ENCODE measurements at regions not wholly inside any gene's neighbourhood (a gene's known extent, or its start where the extent isn't known, plus 50 kb on each side); places are given as distances from the start of the nearest gene placed in this dataset.
"Not testable (repeated sequence)": the region's sequence is repeated elsewhere in the genome, so short reads cannot be mapped to it uniquely, and the experiment has no call there.

DNA sequence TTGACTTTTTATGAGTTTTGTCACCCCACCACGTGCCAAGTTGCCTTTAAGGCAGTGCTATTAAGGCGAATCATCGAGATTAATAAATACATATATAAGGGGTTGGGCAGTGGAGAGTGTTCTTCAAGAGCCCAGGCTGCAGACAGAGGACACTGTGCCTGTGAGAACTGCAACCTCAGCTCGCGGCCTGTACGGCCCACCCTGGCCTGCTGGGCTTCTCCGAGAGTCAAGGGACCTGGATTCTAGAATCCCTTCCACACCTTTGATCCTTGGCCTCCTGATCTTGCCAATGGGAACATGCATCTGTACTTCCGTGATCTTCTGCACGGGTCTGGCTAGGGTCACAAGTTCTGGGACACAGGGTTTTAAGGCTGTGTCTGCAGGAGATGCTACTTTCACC, 54.5 kb downstream of the IRX5 start:
- H3K9ac ChIP-seq (ENCODE audit: low read depth in 1 of 2, low read length in 2 of 2): no peak overlapping the region
- no peak overlapping the region for H3K27ac ChIP-seq (ENCODE audit: low read depth in 2 of 2, low read length in 2 of 2)
- H3K27me3 ChIP-seq (ENCODE audit: control insufficient read depth in 2 of 2, insufficient read depth in 2 of 2, low read length in 2 of 2): peaks cover 0 to 4% of the 10 kb centered on the region in 2 donors
- H3K4me1 ChIP-seq (ENCODE audit: control insufficient read depth in 2 of 2, insufficient read depth in 2 of 2, low read length in 2 of 2): no peaks in the 10 kb centered on the region
- no peaks in the 10 kb centered on the region for H3K36me3 ChIP-seq (ENCODE audit: control insufficient read depth in 2 of 2, insufficient read depth in 2 of 2, low read length in 2 of 2)
- no peaks in the 10 kb centered on the region for H3K9me3 ChIP-seq (ENCODE audit: control insufficient read depth in 2 of 2, low read length in 2 of 2)
- no peak overlapping the region for H3K4me3 ChIP-seq (ENCODE audit: low read length in 2 of 2)

DNA sequence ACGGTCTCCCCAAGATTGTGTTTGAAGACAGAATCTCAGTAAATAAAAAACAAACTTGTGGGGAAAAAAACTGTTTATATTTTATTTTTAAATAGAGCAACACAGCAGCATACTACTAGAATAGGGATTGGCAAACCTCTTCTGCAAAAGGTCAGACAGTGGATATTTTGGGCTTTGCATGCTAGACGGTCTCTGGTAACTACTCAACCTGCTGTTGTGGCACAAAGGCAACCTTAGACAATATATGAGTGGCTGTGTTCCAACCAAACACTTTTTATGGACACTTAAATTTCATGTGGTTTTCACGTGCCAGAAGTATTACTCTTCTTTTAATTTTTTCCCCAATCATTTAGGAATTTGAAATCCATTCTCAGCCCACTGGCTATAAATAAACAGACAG, 55.0 kb downstream of the IRX5 start:
- no peak overlapping the region for H3K27ac ChIP-seq (ENCODE audit: low read depth in 2 of 2, low read length in 2 of 2)

DNA sequence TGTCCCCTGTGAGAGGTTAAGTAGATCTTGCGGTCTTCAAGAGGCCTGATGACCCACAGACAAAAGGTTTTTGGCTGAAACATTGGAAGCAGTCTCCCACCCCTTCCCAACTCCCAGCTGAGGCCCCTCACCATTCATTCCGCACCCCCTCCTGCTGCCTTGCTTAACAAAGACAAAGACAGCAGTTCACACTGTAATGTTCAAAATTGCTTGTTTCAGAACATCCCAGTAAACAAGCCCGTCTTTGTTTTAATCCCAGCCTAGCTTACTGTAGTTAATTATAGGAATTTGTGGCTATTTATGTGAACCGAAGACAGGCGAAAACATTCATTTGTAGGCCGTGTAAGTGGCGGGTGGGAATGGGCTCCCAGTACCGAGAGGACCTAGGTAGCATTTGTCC, 55.7 kb downstream of the IRX5 start:
- H3K4me3 ChIP-seq (ENCODE audit: low read length in 2 of 2): no peak overlapping the region
- H3K9me3 ChIP-seq (ENCODE audit: control insufficient read depth in 2 of 2, low read length in 2 of 2): no peaks in the 10 kb centered on the region
- peaks cover 0 to 4% of the 10 kb centered on the region in 2 donors for H3K27me3 ChIP-seq (ENCODE audit: control insufficient read depth in 2 of 2, insufficient read depth in 2 of 2, low read length in 2 of 2)
- H3K9ac ChIP-seq (ENCODE audit: low read depth in 1 of 2, low read length in 2 of 2): no peak overlapping the region
- no peak overlapping the region for H3K27ac ChIP-seq (ENCODE audit: low read depth in 2 of 2, low read length in 2 of 2)
- H3K4me1 ChIP-seq (ENCODE audit: control insufficient read depth in 2 of 2, insufficient read depth in 2 of 2, low read length in 2 of 2): no peaks in the 10 kb centered on the region
- no peaks in the 10 kb centered on the region for H3K36me3 ChIP-seq (ENCODE audit: control insufficient read depth in 2 of 2, insufficient read depth in 2 of 2, low read length in 2 of 2)

More for the DNA sequence above, 55.0 kb downstream of the IRX5 start:
- no peak overlapping the region for H3K9ac ChIP-seq (ENCODE audit: low read depth in 1 of 2, low read length in 2 of 2)
- H3K27me3 ChIP-seq (ENCODE audit: control insufficient read depth in 2 of 2, insufficient read depth in 2 of 2, low read length in 2 of 2): peaks cover 0 to 4% of the 10 kb centered on the region in 2 donors
- H3K4me1 ChIP-seq (ENCODE audit: control insufficient read depth in 2 of 2, insufficient read depth in 2 of 2, low read length in 2 of 2): no peaks in the 10 kb centered on the region
- no peaks in the 10 kb centered on the region for H3K36me3 ChIP-seq (ENCODE audit: control insufficient read depth in 2 of 2, insufficient read depth in 2 of 2, low read length in 2 of 2)
- H3K4me3 ChIP-seq (ENCODE audit: low read length in 2 of 2): no peak overlapping the region
- no peaks in the 10 kb centered on the region for H3K9me3 ChIP-seq (ENCODE audit: control insufficient read depth in 2 of 2, low read length in 2 of 2)

DNA sequence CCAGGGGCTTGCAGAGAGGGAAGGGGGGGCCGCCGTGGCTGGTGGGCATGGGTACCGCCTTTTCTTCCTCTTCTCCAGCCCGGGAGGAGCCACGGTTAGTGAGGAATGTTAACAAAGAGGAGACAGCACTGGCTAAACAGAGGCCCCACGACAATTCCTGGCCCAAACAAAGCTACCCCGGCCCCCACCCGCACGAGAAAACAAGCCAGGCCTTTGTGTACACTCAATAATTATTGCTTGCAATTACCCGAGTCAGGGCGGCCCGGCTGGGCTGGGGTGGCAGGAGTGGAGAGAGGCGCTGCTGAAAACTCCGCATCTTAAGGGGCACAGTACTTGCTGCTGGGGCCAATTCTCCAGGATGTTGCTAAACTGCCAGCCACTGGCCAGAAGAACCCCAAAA, 56.4 kb downstream of the IRX5 start:
- no peaks in the 10 kb centered on the region for H3K4me1 ChIP-seq (ENCODE audit: control insufficient read depth in 2 of 2, insufficient read depth in 2 of 2, low read length in 2 of 2)
- H3K9ac ChIP-seq (ENCODE audit: low read depth in 1 of 2, low read length in 2 of 2): no peak overlapping the region
- H3K27me3 ChIP-seq (ENCODE audit: control insufficient read depth in 2 of 2, insufficient read depth in 2 of 2, low read length in 2 of 2): peaks cover 0 to 4% of the 10 kb centered on the region in 2 donors
- no peaks in the 10 kb centered on the region for H3K36me3 ChIP-seq (ENCODE audit: control insufficient read depth in 2 of 2, insufficient read depth in 2 of 2, low read length in 2 of 2)
- no peak overlapping the region for H3K27ac ChIP-seq (ENCODE audit: low read depth in 2 of 2, low read length in 2 of 2)
- H3K4me3 ChIP-seq (ENCODE audit: low read length in 2 of 2): no peak overlapping the region
- no peaks in the 10 kb centered on the region for H3K9me3 ChIP-seq (ENCODE audit: control insufficient read depth in 2 of 2, low read length in 2 of 2)

DNA sequence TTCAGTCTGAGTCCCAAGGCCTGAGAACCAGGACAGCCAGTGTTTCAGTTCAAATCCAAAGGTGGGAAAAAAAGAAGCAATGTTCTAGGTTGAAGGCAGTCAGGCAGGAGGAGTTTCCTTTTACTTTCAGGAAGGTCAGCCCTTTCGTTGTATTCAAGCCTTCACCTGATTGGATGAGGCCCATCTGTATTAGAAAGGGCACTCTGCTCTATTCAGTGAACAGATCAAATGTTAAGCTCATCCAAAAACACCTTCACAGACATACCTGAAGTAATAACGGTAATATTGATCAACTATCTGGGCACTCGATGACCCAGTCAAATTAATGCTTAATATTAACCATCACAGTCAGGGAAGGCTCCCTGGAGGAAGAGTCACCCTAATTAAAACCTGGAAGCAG, 60.9 kb downstream of the IRX5 start:
- Histone ChIP-seq H3K36me3 (ENCODE audit: control insufficient read depth in 2 of 2, insufficient read depth in 2 of 2, low read length in 2 of 2) (no peaks in the 10 kb centered on the region), H3K4me3 (ENCODE audit: low read length in 2 of 2) (no peak overlapping the region), H3K27ac (ENCODE audit: low read depth in 2 of 2, low read length in 2 of 2) (no peak overlapping the region), H3K9ac (ENCODE audit: low read depth in 1 of 2, low read length in 2 of 2) (no peak overlapping the region), H3K4me1 (ENCODE audit: control insufficient read depth in 2 of 2, insufficient read depth in 2 of 2, low read length in 2 of 2) (no peaks in the 10 kb centered on the region), H3K27me3 (ENCODE audit: control insufficient read depth in 2 of 2, insufficient read depth in 2 of 2, low read length in 2 of 2) (peaks cover 0 to 4% of the 10 kb centered on the region in 2 donors), H3K9me3 (ENCODE audit: control insufficient read depth in 2 of 2, low read length in 2 of 2) (no peaks in the 10 kb centered on the region)

DNA sequence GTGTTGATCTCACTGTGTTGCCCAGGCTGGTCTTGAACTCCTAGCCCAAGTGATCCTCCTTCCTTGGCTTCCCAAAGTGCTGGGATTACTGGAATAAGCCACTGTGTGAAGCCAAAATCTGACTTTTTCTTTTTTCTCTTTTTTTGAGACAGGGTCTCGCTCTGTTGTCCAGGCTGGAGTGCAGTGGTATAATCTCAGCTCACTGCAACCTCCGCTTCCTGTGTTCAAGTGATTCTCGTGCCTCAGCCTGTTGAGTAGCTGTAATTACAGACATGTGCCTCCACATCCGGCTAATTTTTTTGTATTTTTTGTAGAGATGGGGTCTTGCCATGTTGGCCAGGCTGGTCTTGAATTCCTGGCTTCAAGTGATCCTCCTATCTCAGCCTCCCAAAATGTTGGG, 61.3 kb downstream of the IRX5 start:
- not testable (repeated sequence) for H3K27ac ChIP-seq (ENCODE audit: low read depth in 2 of 2, low read length in 2 of 2); H3K4me3 ChIP-seq (ENCODE audit: low read length in 2 of 2); H3K9me3 ChIP-seq (ENCODE audit: control insufficient read depth in 2 of 2, low read length in 2 of 2); H3K27me3 ChIP-seq (ENCODE audit: control insufficient read depth in 2 of 2, insufficient read depth in 2 of 2, low read length in 2 of 2); H3K9ac ChIP-seq (ENCODE audit: low read depth in 1 of 2, low read length in 2 of 2); H3K36me3 ChIP-seq (ENCODE audit: control insufficient read depth in 2 of 2, insufficient read depth in 2 of 2, low read length in 2 of 2); H3K4me1 ChIP-seq (ENCODE audit: control insufficient read depth in 2 of 2, insufficient read depth in 2 of 2, low read length in 2 of 2)

DNA sequence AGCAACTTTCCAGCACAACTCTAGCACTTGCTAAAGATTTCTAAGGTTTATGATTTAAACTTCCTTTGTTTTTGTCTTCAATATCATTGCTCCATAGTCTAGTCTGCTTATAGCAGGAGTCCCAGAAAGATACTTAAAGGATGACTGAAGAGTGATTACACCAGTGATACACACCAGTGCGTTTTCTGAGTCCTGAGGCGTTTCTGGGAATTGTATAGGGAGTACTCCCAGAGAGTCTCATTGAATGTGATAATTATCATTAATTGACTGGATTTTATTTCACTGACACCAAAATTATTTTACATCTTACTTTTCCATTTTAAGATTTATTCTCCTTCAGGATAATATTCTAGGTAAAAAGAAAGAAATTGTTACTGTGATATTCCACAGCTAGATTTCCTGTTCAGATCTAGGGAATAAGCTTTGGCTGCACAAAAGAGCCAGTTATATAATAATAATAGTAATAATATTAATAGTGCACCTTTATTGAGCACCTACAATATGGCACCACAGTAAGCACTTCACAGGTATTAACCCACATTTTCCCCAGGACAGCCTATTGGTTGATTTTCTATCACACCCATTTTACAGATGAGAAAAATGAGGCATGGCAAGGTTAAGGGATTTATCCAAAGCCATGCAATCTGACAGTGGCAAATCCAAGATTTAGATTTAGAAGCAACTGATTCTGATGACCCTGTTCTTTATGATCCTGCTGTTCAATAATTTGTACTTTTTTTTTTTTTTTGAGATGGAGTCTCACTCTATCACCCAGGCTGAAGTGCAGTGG, 62.6 kb downstream of the IRX5 start:
- no peaks in the 10 kb centered on the region for H3K4me1 ChIP-seq (ENCODE audit: control insufficient read depth in 2 of 2, insufficient read depth in 2 of 2, low read length in 2 of 2)
- no peak overlapping the region for H3K27ac ChIP-seq (ENCODE audit: low read depth in 2 of 2, low read length in 2 of 2)
- H3K27me3 ChIP-seq (ENCODE audit: control insufficient read depth in 2 of 2, insufficient read depth in 2 of 2, low read length in 2 of 2): no peaks in the 10 kb centered on the region
- no peaks in the 10 kb centered on the region for H3K9me3 ChIP-seq (ENCODE audit: control insufficient read depth in 2 of 2, low read length in 2 of 2)
- H3K36me3 ChIP-seq (ENCODE audit: control insufficient read depth in 2 of 2, insufficient read depth in 2 of 2, low read length in 2 of 2): no peaks in the 10 kb centered on the region
- H3K9ac ChIP-seq (ENCODE audit: low read depth in 1 of 2, low read length in 2 of 2): no peak overlapping the region
- no peak overlapping the region for H3K4me3 ChIP-seq (ENCODE audit: low read length in 2 of 2)

DNA sequence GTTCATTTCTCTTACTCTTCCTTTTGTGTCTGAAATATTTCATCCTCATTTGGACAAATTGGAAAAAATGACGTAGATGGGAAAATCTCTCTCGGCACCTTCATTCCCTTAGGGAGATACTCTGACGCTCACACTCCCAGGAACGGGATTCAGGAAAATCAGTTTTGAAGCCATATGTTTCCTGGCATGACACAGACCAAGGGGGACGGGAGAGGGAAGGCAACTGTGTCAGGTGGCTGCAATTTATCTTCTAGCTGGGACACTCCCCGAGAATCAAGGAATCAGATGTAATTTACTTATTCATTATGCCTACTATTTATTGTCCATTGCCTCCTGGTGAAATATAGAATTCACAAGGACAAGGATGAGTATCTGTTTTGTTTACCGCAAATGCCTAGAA, 65.5 kb downstream of the IRX5 start:
- H3K27me3 ChIP-seq (ENCODE audit: control insufficient read depth in 2 of 2, insufficient read depth in 2 of 2, low read length in 2 of 2): no peaks in the 10 kb centered on the region
- H3K36me3 ChIP-seq (ENCODE audit: control insufficient read depth in 2 of 2, insufficient read depth in 2 of 2, low read length in 2 of 2): no peaks in the 10 kb centered on the region
- no peak overlapping the region for H3K4me3 ChIP-seq (ENCODE audit: low read length in 2 of 2)
- H3K9ac ChIP-seq (ENCODE audit: low read depth in 1 of 2, low read length in 2 of 2): no peak overlapping the region
- H3K4me1 ChIP-seq (ENCODE audit: control insufficient read depth in 2 of 2, insufficient read depth in 2 of 2, low read length in 2 of 2): no peaks in the 10 kb centered on the region
- H3K27ac ChIP-seq (ENCODE audit: low read depth in 2 of 2, low read length in 2 of 2): no peak overlapping the region
- H3K9me3 ChIP-seq (ENCODE audit: control insufficient read depth in 2 of 2, low read length in 2 of 2): no peaks in the 10 kb centered on the region

DNA sequence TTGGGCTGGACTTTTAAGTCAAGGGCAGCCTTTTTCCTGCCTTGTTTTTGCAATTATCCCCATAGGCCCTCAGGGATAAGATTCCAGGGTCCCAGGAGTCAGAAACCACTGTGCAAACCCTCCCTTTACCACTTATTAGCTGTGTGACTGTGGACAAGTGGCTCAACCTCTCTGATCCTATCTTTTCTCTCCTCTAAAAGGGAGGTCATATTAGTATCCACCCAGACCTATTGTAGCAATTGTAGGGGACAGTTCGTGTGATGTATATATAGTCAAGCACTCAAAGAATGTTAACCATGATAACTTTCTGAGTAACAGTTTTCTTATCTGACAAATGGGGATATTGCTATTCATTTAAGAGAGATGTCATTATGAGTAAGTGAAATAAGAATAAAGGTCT, 68.2 kb downstream of the IRX5 start:
- no peak overlapping the region for H3K4me3 ChIP-seq (ENCODE audit: low read length in 2 of 2)
- H3K9ac ChIP-seq (ENCODE audit: low read depth in 1 of 2, low read length in 2 of 2): no peak overlapping the region
- no peak overlapping the region for H3K27ac ChIP-seq (ENCODE audit: low read depth in 2 of 2, low read length in 2 of 2)
- no peaks in the 10 kb centered on the region for H3K9me3 ChIP-seq (ENCODE audit: control insufficient read depth in 2 of 2, low read length in 2 of 2)
- no peaks in the 10 kb centered on the region for H3K27me3 ChIP-seq (ENCODE audit: control insufficient read depth in 2 of 2, insufficient read depth in 2 of 2, low read length in 2 of 2)
- no peaks in the 10 kb centered on the region for H3K36me3 ChIP-seq (ENCODE audit: control insufficient read depth in 2 of 2, insufficient read depth in 2 of 2, low read length in 2 of 2)
- no peaks in the 10 kb centered on the region for H3K4me1 ChIP-seq (ENCODE audit: control insufficient read depth in 2 of 2, insufficient read depth in 2 of 2, low read length in 2 of 2)

DNA sequence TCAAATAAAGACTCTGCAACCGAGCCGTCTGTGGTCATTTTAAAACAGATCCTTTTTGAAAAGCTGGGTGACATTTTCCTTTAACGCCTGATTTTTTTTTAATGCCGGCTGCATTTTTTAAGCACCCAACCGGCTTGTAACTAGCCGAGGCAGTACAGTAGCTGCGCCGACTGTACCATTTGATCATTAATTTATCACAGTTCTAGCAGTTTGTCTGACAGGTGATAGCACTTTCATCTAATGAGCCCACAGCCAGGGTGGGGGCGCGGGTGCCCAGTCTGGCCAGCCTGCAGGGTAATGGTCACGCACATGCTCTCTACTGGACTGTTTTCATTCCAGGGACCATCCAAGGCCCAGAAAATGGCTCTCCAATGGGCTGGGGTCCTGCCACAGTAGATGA, 68.8 kb downstream of the IRX5 start:
- Histone ChIP-seq H3K4me3 (ENCODE audit: low read length in 2 of 2) (no peak overlapping the region), H3K4me1 (ENCODE audit: control insufficient read depth in 2 of 2, insufficient read depth in 2 of 2, low read length in 2 of 2) (no peaks in the 10 kb centered on the region), H3K27ac (ENCODE audit: low read depth in 2 of 2, low read length in 2 of 2) (no peak overlapping the region)

More for the DNA sequence above, 68.8 kb downstream of the IRX5 start:
- H3K9ac ChIP-seq (ENCODE audit: low read depth in 1 of 2, low read length in 2 of 2): no peak overlapping the region
- H3K9me3 ChIP-seq (ENCODE audit: control insufficient read depth in 2 of 2, low read length in 2 of 2): no peaks in the 10 kb centered on the region
- H3K36me3 ChIP-seq (ENCODE audit: control insufficient read depth in 2 of 2, insufficient read depth in 2 of 2, low read length in 2 of 2): no peaks in the 10 kb centered on the region
- no peaks in the 10 kb centered on the region for H3K27me3 ChIP-seq (ENCODE audit: control insufficient read depth in 2 of 2, insufficient read depth in 2 of 2, low read length in 2 of 2)
